SK-N-SH (cell line): ENCODE measurements at regions not wholly inside any gene's neighbourhood (a gene's known extent, or its start where the extent isn't known, plus 50 kb on each side); places are given as distances from the start of the nearest gene placed in this dataset.

Experiments
- CTCF ChIA-PET: fragments of 300-600, 350-600 bp; formaldehyde crosslinking; extraction: SDS; loops from one replicate; lab custom pipeline; 2021; lab: Yijun Ruan, JAX
- POLR2A ChIA-PET: fragments of 350-600 bp; sonication (Branson Sonifier 250); formaldehyde crosslinking; extraction: SDS; loops from one replicate; lab custom pipeline; 2020; ENCODE audit warnings: antibody characterized with exemption, inconsistent platforms; lab: Yijun Ruan, JAX
- DNase-seq: peaks from one replicate; pipeline ENCODE4 v3.0.0; 2012
- H2AFZ ChIP-seq: fragments of 200-600 bp; sonication (generic); 2 replicates; pipeline ENCODE4 v1.8.1; 2016; ENCODE audit warnings: antibody characterized with exemption, mild to moderate bottlenecking, low read depth
- H3F3A ChIP-seq: fragments of 200-600 bp; sonication (generic); replicated peaks from 2 replicates; pipeline ENCODE3; 2016; ENCODE audit warnings: antibody characterized with exemption, mild to moderate bottlenecking; ENCODE audit not compliant: insufficient read depth
- H3K27ac ChIP-seq, 2 experiments: fragments of 200-500 bp in 1 of 2; fragments of 200-600 bp in 1 of 2; sonication (Bioruptor generic) in 1 of 2; sonication (generic), shearing (Covaris generic) in 1 of 2; 2 replicates each; pipeline versions ENCODE4 v1.5.1 to v1.6.1; 2014 to 2016; ENCODE audit warnings: low read depth in 2 of 2, inconsistent platforms in 1 of 2, low read length in 1 of 2, mild to moderate bottlenecking in 1 of 2, mixed read lengths in 1 of 2
- H3K27me3 ChIP-seq: fragments of 200-600 bp; sonication (generic), shearing (Covaris generic); 2 replicates; pipeline ENCODE4 v1.6.1; 2016; ENCODE audit warnings: mixed run types; ENCODE audit not compliant: insufficient read depth
- H3K36me3 ChIP-seq, 2 experiments: fragments of 200-500 bp in 1 of 2; fragments of 200-600 bp in 1 of 2; sonication (Bioruptor generic) in 1 of 2; sonication (generic) in 1 of 2; replicated peaks in 1 of 2; 2 replicates each; pipeline versions ENCODE3 to v1.5.1; 2014 to 2016; ENCODE audit warnings: low read length in 1 of 2, mild to moderate bottlenecking in 1 of 2; ENCODE audit not compliant: insufficient read depth in 2 of 2, control insufficient read depth in 1 of 2
- H3K4me1 ChIP-seq, 2 experiments: fragments of 200-500 bp in 1 of 2; fragments of 200-600 bp in 1 of 2; sonication (Bioruptor generic) in 1 of 2; sonication (generic), shearing (Covaris generic) in 1 of 2; 2 replicates each; pipeline versions ENCODE4 v1.5.1 to v1.6.1; 2014 to 2016; ENCODE audit warnings: low read depth in 1 of 2, low read length in 1 of 2, mixed run types in 1 of 2; ENCODE audit not compliant: insufficient read depth in 2 of 2, control insufficient read depth in 1 of 2
- H3K4me2 ChIP-seq: fragments of 200-600 bp; sonication (generic), shearing (Covaris generic); 2 replicates; pipeline ENCODE4 v1.6.1; 2017; ENCODE audit warnings: mixed run types
- H3K4me3 ChIP-seq, 2 experiments: fragments of 200-500 bp in 1 of 2; fragments of 200-600 bp in 1 of 2; sonication (Bioruptor generic) in 1 of 2; sonication (generic), shearing (Covaris generic) in 1 of 2; 2 replicates each; pipeline versions ENCODE4 v1.5.1 to v1.8.1; 2014 to 2016; ENCODE audit warnings: low read depth in 2 of 2, inconsistent platforms in 1 of 2, low read length in 1 of 2, mild to moderate bottlenecking in 1 of 2, mixed read lengths in 1 of 2, moderate library complexity in 1 of 2
- H3K79me2 ChIP-seq: fragments of 200-600 bp; sonication (generic); 2 replicates; pipeline ENCODE4 v1.8.1; 2017; ENCODE audit warnings: mild to moderate bottlenecking; ENCODE audit not compliant: insufficient read depth
- H3K9ac ChIP-seq: fragments of 200-600 bp; sonication (generic); 2 replicates; pipeline ENCODE4 v1.6.1; 2017; ENCODE audit warnings: mixed run types
- H3K9me2 ChIP-seq: fragments of 200-600 bp; sonication (generic); 2 replicates; pipeline ENCODE4 v1.6.1; 2017; ENCODE audit warnings: mixed run types
- H3K9me3 ChIP-seq: fragments of 200-600 bp; sonication (generic); 2 replicates; pipeline ENCODE4 v1.6.1; 2017; ENCODE audit warnings: mixed run types, mild to moderate bottlenecking, moderate library complexity
- H4K20me1 ChIP-seq: fragments of 200-600 bp; sonication (generic); 2 replicates; pipeline ENCODE4 v1.6.1; 2017; ENCODE audit warnings: mild to moderate bottlenecking, mixed run types; ENCODE audit not compliant: insufficient read depth
- ELF1 ChIP-seq: IDR thresholded peaks from 2 replicates; pipeline ENCODE4 v1.4.0; 2012
- FOSL2 ChIP-seq: IDR thresholded peaks from 2 replicates; pipeline ENCODE4 v1.4.0; 2012; ENCODE audit warnings: low read depth, mild to moderate bottlenecking, moderate library complexity, borderline replicate concordance
- FOXM1 ChIP-seq: IDR thresholded peaks from 2 replicates; pipeline ENCODE4 v1.4.0; 2012; ENCODE audit warnings: low read depth, mild to moderate bottlenecking
- GATA2 ChIP-seq: sonication (generic); formaldehyde crosslinking; IDR thresholded peaks from 2 replicates; pipeline ENCODE4 v1.5.0; 2020; ENCODE audit warnings: mild to moderate bottlenecking, missing genetic modification reagents
- MEF2A ChIP-seq: IDR thresholded peaks from 2 replicates; pipeline ENCODE4 v1.4.0; 2012; ENCODE audit warnings: low read depth, borderline replicate concordance
- NFIC ChIP-seq: IDR thresholded peaks from 2 replicates; pipeline ENCODE4 v1.4.0; 2012; ENCODE audit warnings: borderline replicate concordance
- NRF1 ChIP-seq: IDR thresholded peaks from 2 replicates; pipeline ENCODE4 v1.6.1; 2012; ENCODE audit warnings: low read depth, mild to moderate bottlenecking, low read length
- RCOR1 ChIP-seq: fragments of 150-350 bp; IDR thresholded peaks from 2 replicates; pipeline ENCODE4 v1.6.1; 2017; ENCODE audit warnings: antibody characterized with exemption, low read length
- SIN3A ChIP-seq: IDR thresholded peaks from 2 replicates; pipeline ENCODE4 v1.6.1; 2012; ENCODE audit warnings: low read depth, mild to moderate bottlenecking, low read length, moderate library complexity, borderline replicate concordance
- SMC3 ChIP-seq: IDR thresholded peaks from 2 replicates; pipeline ENCODE4 v1.6.1; 2012; ENCODE audit warnings: low read depth, low read length, improper control_type of control experiment
- TCF12 ChIP-seq: IDR thresholded peaks from 2 replicates; pipeline ENCODE4 v1.4.0; 2012
- TEAD4 ChIP-seq: IDR thresholded peaks from 2 replicates; pipeline ENCODE4 v1.4.0; 2012; ENCODE audit warnings: mild to moderate bottlenecking, borderline replicate concordance; ENCODE audit not compliant: insufficient read depth
- WGBS: methylation state at CpG from one replicate; pipeline ENCODE4 v1.1.6; 2017; ENCODE audit warnings: low lambda C conversion rate; 5-methylcytosine and 5-hydroxymethylcytosine counted together
- TF ChIP-seq, protein P1 (sequence below): fragments of 150-350 bp; IDR thresholded peaks from 2 replicates; pipeline ENCODE4 v1.6.1; 2017; ENCODE audit warnings: antibody characterized with exemption, low read length, low read depth, borderline replicate concordance

DNA sequence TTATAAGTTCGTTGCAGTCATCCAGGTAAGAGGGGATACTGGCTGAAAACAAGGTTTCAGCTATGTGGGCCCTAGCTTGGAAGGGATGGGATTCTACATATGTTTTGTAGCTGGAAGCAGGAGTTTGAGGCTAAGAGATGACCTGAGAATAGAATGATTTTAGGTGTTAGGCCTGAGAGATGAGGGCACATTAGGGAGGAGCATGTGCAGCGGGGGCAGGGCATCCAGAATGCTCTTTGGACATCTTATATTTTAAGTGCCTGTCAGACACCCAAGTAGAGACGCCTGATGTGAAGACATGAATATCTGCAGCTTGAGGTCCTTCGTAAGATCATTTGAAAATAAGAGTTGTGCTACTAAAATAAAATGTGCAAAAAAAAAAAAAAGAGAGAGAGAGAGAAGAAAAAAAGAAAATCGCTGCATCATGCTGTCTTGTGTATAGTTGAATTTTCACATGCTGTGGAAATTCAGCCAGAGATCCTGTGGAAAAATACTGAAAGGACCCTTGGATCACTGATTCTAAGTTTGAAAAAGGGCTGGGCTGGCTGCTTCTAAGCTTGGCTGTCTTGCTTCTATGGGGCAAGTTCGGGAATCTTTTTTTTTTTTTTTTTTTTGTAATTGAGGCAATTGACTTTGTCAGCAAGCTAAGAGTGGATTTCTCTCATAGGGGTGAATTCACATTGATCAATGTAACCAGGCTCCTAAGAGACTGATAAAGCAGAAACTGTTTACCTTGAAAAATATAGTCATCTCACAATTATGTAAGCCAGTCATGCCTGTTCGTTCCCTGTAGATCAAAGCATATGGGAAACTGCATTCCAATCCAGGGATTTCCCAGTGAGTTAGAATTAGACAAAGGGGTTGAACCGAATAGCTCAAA is 341.0 kb upstream of the GATB start:
- DNase-seq = no peak
- no peak for TF ChIP-seq TEAD4
- no peak for TF ChIP-seq TCF12
- TF ChIP-seq NFIC = no peak
- TF ChIP-seq ELF1 = no peak
- TF ChIP-seq, protein P1, sequence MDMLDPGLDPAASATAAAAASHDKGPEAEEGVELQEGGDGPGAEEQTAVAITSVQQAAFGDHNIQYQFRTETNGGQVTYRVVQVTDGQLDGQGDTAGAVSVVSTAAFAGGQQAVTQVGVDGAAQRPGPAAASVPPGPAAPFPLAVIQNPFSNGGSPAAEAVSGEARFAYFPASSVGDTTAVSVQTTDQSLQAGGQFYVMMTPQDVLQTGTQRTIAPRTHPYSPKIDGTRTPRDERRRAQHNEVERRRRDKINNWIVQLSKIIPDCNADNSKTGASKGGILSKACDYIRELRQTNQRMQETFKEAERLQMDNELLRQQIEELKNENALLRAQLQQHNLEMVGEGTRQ = no peak
- no peak for TF ChIP-seq RCOR1
- TF ChIP-seq SMC3 = no peak
- no peak for TF ChIP-seq GATA2 (CRISPR knock-in tag)
- no peak for TF ChIP-seq SIN3A
- TF ChIP-seq MEF2A = no peak
- H3K36me3 ChIP-seq = no peaks in the 10 kb centered on the region
- no peaks in the 10 kb centered on the region for H3K9me2 ChIP-seq
- no peaks in the 10 kb centered on the region for H3K27me3 ChIP-seq
- no peak overlapping the region for H3K4me2 ChIP-seq
- H4K20me1 ChIP-seq = no peaks in the 10 kb centered on the region
- no peaks in the 10 kb centered on the region for H3F3A ChIP-seq
- no peak overlapping the region for H3K27ac ChIP-seq
- H2AFZ ChIP-seq = no peak overlapping the region
- peaks cover 0 to 10% of the 10 kb centered on the region in 2 experiments; a peak in 2 of 4 replicates for H3K4me1 ChIP-seq
- H3K79me2 ChIP-seq = no peaks in the 10 kb centered on the region
- no peaks in the 10 kb centered on the region for H3K9me3 ChIP-seq
- POLR2A ChIA-PET = no interaction called here
- CTCF ChIA-PET = no interaction called here
- H3K9ac ChIP-seq = no peak overlapping the region
- H3K4me3 ChIP-seq = no peak overlapping the region
- WGBS = 74% methylated on average over 8 of the region's 8 CpGs

DNA sequence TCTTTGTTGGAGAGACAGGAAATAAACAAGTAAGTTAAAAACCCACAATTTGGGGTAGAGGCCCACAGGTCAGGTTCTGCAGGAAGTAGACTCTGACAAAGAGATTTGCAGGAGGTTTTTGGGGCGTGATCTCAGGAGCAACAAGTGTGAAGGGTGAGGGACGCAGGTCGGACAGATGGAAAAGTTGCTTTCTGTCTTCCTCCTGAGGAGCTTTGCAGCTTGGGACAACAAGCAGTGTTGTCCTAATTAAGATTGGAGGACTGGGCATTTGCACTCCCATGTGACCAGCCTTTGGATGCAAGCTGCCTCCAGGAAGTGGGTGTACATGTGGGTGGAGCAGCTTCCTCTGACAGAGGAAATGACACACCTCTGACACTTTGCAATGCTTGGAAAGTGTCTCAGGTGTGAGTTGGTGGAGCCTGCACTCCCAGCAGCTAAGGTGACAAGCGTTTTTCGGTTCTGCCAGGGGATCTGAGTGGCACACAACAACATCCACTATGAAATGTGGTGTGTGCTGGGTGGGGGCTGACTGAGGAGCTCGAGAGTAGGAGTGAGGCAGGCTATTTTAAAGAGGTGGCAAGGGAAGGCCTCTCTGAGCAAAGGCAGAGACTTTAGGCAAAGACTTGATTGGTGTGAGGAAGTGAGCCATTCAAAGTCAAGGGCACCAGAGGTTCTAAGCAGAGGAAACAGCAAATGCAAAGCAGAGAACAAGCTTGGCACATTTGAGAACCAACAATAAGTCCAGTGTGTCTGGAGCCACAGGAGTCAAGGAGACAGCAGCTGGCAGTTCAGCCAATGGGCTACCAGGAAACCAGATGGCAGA is 339.8 kb upstream of the GATB start:
- ChIA-PET POLR2A (no interaction called here), CTCF (no interaction called here)
- Histone ChIP-seq H4K20me1 (no peaks in the 10 kb centered on the region), H3K4me2 (no peak overlapping the region), H3K27ac (no peak overlapping the region), H3K4me1 (no peaks in the 10 kb centered on the region; a peak in 1 of 4 replicates), H3K27me3 (no peaks in the 10 kb centered on the region), H3F3A (no peaks in the 10 kb centered on the region), H2AFZ (no peak overlapping the region), H3K36me3 (no peaks in the 10 kb centered on the region), H3K9ac (no peak overlapping the region), H3K9me3 (no peaks in the 10 kb centered on the region), H3K79me2 (no peaks in the 10 kb centered on the region), H3K4me3 (no peak overlapping the region), H3K9me2 (no peaks in the 10 kb centered on the region)
- 89% methylated on average over 6 of the region's 6 CpGs for WGBS
- TF ChIP-seq NRF1 (no peak), FOXM1 (no peak), TCF12 (no peak), FOSL2 (no peak), GATA2 (CRISPR knock-in tag) (no peak), SMC3 (no peak)
- no peak for DNase-seq
